ENCODE measurements at regions not wholly inside any gene's neighbourhood (a gene's known extent, or its start where the extent isn't known, plus 50 kb on each side); places are given as distances from the start of the nearest gene placed in this dataset.
A peak's percentile ranks its signal among the peaks of the same experiment; 100 is the strongest.

- H3K9ac ChIP-seq (ENCODE audit: low read length) = no peak overlapping the region
- H3K4me2 ChIP-seq (ENCODE audit: low read length) = no peak overlapping the region
- no peaks in the 10 kb centered on the region for H3F3A ChIP-seq (ENCODE audit: insufficient read depth, low read length, poor library complexity, severe bottlenecking)
- H4K20me1 ChIP-seq (ENCODE audit: insufficient read depth) = no peaks in the 10 kb centered on the region
- no peak overlapping the region for H2AFZ ChIP-seq (ENCODE audit: low read depth, low read length)
- H3K9me3 ChIP-seq (ENCODE audit: low read length) = no peaks in the 10 kb centered on the region
- no peaks in the 10 kb centered on the region for H3K27me3 ChIP-seq (ENCODE audit: insufficient read depth, low read depth, low read length)
- no peak for TF ChIP-seq MXI1 (conservative IDR thresholded peaks at IDR 0.05; ENCODE audit: poor library complexity, severe bottlenecking)
- TF ChIP-seq RAD21 (conservative IDR thresholded peaks at IDR 0.05) = no peak
- H3K36me3 ChIP-seq (ENCODE audit: insufficient read depth, low read length) = no peaks in the 10 kb centered on the region
- H3K79me2 ChIP-seq (replicated peaks; ENCODE audit: insufficient read depth, low read length) = no peaks in the 10 kb centered on the region
- H3K4me3 ChIP-seq (ENCODE audit: low read length) = no peak overlapping the region
- H3K27ac ChIP-seq (ENCODE audit: low read length) = no peak overlapping the region
- no peaks in the 10 kb centered on the region for H3K9me2 ChIP-seq (ENCODE audit: insufficient read depth, low read length)
These were observed 653.0 kb downstream of the C4orf33 start for GRCh38 chr4:129748991-129749390.

GRCh38 chr4:129751646-129752045 lies 655.7 kb downstream of the C4orf33 start:
- TF ChIP-seq MXI1 (conservative IDR thresholded peaks at IDR 0.05; ENCODE audit: poor library complexity, severe bottlenecking) (no peak), RAD21 (conservative IDR thresholded peaks at IDR 0.05) (no peak), EP300 (conservative IDR thresholded peaks at IDR 0.05; ENCODE audit: poor library complexity, severe bottlenecking) (peak; percentile 94), POLR2AphosphoS5 (IDR thresholded peaks at IDR 0.05) (peak; percentile 78)
- peak overlapping the region; percentile 18 for H3K27ac ChIP-seq (ENCODE audit: low read length)
- H4K20me1 ChIP-seq (ENCODE audit: insufficient read depth) = no peaks in the 10 kb centered on the region
- no peaks in the 10 kb centered on the region for H3K36me3 ChIP-seq (ENCODE audit: insufficient read depth, low read length)
- H3K4me2 ChIP-seq (ENCODE audit: low read length) = no peak overlapping the region
- H3K79me2 ChIP-seq (replicated peaks; ENCODE audit: insufficient read depth, low read length) = no peaks in the 10 kb centered on the region
- H3K4me3 ChIP-seq (ENCODE audit: low read length) = no peak overlapping the region
- H3F3A ChIP-seq (ENCODE audit: insufficient read depth, low read length, poor library complexity, severe bottlenecking) = no peaks in the 10 kb centered on the region
- no peaks in the 10 kb centered on the region for H3K9me2 ChIP-seq (ENCODE audit: insufficient read depth, low read length)
- no peaks in the 10 kb centered on the region for H3K27me3 ChIP-seq (ENCODE audit: insufficient read depth, low read depth, low read length)
- no peaks in the 10 kb centered on the region for H3K9me3 ChIP-seq (ENCODE audit: low read length)
- H2AFZ ChIP-seq (ENCODE audit: low read depth, low read length) = no peak overlapping the region
- no peak overlapping the region for H3K9ac ChIP-seq (ENCODE audit: low read length)

DNA sequence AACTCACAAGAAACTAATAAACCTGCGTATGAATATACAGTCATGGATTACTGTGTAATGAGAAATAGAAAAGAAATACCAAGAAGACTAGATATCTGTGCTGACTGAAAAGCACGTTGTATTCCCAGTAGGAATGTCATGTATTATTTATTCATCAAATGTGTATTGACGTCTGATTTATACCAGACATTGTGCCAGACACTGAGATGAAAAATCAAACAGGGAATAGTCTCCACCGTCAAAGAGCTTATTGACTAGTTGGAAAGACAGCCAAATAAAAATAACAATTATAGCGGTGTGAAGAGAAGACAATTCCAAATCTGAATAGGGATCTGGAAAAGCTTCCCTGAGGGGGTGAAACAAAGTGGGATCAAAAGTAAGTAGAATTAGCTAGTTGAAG lies 687.6 kb downstream of the C4orf33 start:
- no peaks in the 10 kb centered on the region for H3K9me3 ChIP-seq (ENCODE audit: low read length)
- TF ChIP-seq EP300 (conservative IDR thresholded peaks at IDR 0.05; ENCODE audit: poor library complexity, severe bottlenecking) = peak; percentile 76
- no peak for TF ChIP-seq TAF1 (IDR thresholded peaks at IDR 0.05; ENCODE audit: low read depth)
- no peak for TF ChIP-seq MXI1 (conservative IDR thresholded peaks at IDR 0.05; ENCODE audit: poor library complexity, severe bottlenecking)
- peak; percentile 57 for TF ChIP-seq POLR2AphosphoS5 (IDR thresholded peaks at IDR 0.05)
- no peak for TF ChIP-seq SMC3 (conservative IDR thresholded peaks at IDR 0.05; ENCODE audit: poor library complexity)
- peak; percentile 70 for TF ChIP-seq REST (IDR thresholded peaks at IDR 0.05; ENCODE audit: borderline replicate concordance)
- TF ChIP-seq CTCF (IDR thresholded peaks at IDR 0.05; ENCODE audit: poor library complexity, severe bottlenecking) = no peak
- no peaks in the 10 kb centered on the region for H3F3A ChIP-seq (ENCODE audit: insufficient read depth, low read length, poor library complexity, severe bottlenecking)

More for the DNA sequence above, 687.6 kb downstream of the C4orf33 start:
- H3K4me3 ChIP-seq (ENCODE audit: low read length) = peak overlapping the region; percentile 16
- H4K20me1 ChIP-seq (ENCODE audit: insufficient read depth) = no peaks in the 10 kb centered on the region
- H3K79me2 ChIP-seq (replicated peaks; ENCODE audit: insufficient read depth, low read length) = no peaks in the 10 kb centered on the region
- H3K9me2 ChIP-seq (ENCODE audit: insufficient read depth, low read length) = no peaks in the 10 kb centered on the region
- H3K9ac ChIP-seq (ENCODE audit: low read length) = no peak overlapping the region
- no peaks in the 10 kb centered on the region for H3K27me3 ChIP-seq (ENCODE audit: insufficient read depth, low read depth, low read length)
- no peak overlapping the region for H2AFZ ChIP-seq (ENCODE audit: low read depth, low read length)
- H3K4me2 ChIP-seq (ENCODE audit: low read length) = peak overlapping the region; percentile 25
- no peaks in the 10 kb centered on the region for H3K36me3 ChIP-seq (ENCODE audit: insufficient read depth, low read length)
- H3K27ac ChIP-seq (ENCODE audit: low read length) = peak overlapping the region; percentile 18

All from neural cell (in vitro differentiated cells).